Epithelial cell of esophagus (primary cell): ENCODE measurements at regions not wholly inside any gene's neighbourhood (a gene's known extent, or its start where the extent isn't known, plus 50 kb on each side); places are given as distances from the start of the nearest gene placed in this dataset.

Source experiments
- DNase-seq: peaks from one replicate; pipeline ENCODE4 v3.0.0; 2010; ENCODE audit warnings: low read depth
- H3K4me3 ChIP-seq: 2 replicates; pipeline ENCODE4 v1.5.1; 2011; ENCODE audit warnings: mild to moderate bottlenecking, low read length, control low read depth
- TF ChIP-seq, protein P1 (sequence below): IDR thresholded peaks from 2 replicates; pipeline ENCODE4 v1.5.1; 2011; ENCODE audit warnings: low read depth, mild to moderate bottlenecking, low read length, control low read depth, inconsistent platforms; ENCODE audit not compliant: insufficient read depth; ENCODE audit errors: missing control alignments

DNA sequence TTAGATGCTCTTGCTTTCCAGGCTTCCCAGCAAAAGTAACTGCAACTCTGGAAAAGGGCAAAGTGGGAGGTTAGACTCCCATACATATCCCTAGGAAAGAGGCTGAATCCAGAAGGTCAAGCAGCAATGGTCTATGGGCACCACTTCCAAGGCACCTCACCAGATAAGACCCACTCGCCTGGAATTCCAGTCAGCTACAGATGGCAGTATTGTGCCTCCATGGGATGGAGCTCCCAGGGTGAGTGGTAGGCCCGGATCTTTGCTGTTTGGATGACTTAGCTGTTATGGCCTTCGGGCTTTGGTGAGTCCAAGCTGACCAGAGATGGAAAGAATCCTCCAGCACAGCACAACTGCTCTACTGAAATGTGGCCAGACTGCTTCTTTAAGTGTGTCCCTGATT lies 688.0 kb downstream of the PCDH19 start:
- no peak overlapping the region for H3K4me3 ChIP-seq
- DNase-seq: no peak
- TF ChIP-seq, protein P1, sequence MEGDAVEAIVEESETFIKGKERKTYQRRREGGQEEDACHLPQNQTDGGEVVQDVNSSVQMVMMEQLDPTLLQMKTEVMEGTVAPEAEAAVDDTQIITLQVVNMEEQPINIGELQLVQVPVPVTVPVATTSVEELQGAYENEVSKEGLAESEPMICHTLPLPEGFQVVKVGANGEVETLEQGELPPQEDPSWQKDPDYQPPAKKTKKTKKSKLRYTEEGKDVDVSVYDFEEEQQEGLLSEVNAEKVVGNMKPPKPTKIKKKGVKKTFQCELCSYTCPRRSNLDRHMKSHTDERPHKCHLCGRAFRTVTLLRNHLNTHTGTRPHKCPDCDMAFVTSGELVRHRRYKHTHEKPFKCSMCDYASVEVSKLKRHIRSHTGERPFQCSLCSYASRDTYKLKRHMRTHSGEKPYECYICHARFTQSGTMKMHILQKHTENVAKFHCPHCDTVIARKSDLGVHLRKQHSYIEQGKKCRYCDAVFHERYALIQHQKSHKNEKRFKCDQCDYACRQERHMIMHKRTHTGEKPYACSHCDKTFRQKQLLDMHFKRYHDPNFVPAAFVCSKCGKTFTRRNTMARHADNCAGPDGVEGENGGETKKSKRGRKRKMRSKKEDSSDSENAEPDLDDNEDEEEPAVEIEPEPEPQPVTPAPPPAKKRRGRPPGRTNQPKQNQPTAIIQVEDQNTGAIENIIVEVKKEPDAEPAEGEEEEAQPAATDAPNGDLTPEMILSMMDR: no peak

DNA sequence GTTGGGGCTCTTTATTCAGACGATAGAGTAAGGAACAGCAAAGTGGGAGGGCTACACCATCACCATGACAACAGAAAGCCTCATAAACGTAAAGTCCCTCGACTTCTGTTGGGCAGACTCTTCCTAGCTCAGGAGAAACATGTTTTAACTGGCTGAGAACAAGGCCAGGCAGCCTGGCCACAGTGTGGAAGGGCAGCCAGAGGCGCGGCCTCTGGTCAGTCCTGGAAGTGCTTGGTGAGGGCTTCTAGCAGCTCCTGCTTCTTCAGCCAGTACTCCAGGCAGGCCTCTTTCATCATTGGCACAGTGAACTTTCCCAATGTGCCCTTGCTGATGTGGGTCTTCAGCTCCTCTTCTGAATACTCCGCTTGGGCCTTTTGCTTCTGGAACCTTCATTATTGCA lies 690.9 kb downstream of the PCDH19 start:
- TF ChIP-seq, protein P1: no peak
- no peak overlapping the region for H3K4me3 ChIP-seq
- DNase-seq: no peak

DNA sequence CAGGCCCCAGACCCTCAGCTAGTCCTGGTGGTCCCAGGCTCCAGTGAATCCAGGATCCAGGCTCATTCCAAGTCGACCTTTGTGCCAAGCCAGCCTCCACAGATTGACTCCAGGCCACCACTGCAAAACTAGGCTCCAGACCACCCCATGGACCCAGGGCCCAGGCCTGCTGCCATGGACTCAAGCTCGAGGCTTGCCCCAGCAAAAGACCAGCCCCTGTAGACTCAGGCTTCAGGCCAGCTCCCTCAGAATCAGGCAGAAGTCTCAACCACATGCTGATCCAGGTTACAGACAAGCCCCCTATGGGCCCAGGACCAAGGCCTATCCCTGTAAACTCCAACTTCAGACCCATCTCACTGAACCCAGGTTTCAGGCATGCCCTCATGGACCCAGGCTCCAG lies 692.4 kb downstream of the PCDH19 start:
- DNase-seq: no peak
- no peak overlapping the region for H3K4me3 ChIP-seq
- TF ChIP-seq, protein P1: no peak

DNA sequence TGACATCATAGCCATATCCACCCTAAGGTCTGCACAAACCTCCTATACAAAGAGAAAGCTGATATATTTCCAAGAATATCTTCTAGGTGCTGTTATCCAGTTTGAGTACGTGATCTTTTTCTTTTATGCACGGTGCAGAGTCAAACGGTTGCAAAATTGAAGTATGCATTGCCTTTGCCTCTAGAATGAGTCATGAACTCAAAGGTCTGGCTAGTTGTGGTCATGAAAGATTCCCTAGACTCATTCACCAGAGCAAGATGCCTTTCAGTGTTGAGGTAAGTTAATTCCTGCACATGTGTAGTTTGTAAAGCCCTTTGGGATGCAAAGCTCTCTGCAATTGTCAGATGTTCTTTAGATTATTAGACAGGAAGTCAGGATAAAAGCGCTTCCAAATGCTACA lies 704.4 kb downstream of the PCDH19 start:
- no peak for DNase-seq
- TF ChIP-seq, protein P1: no peak
- no peak overlapping the region for H3K4me3 ChIP-seq

DNA sequence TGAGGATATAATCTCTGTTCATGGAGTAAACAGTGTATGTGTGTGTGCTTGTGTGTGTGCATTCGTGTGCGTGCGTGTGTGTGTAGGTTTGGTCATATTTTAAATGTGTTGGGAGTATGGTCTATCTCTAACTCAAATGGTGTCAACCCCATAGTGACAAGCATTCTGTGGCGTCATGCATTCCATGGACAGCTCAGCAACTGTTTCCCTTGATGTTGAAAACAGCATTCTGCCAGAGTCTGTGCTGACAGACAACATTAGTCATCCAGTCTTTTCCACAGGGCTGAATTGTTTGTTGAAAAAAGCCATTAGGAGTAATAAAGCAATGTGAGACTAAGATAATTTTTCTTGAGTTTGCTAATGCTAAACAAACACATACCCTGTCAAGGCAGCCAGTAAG lies 706.6 kb downstream of the PCDH19 start:
- TF ChIP-seq, protein P1: no peak
- H3K4me3 ChIP-seq: no peak overlapping the region
- DNase-seq: peak; percentile 2

DNA sequence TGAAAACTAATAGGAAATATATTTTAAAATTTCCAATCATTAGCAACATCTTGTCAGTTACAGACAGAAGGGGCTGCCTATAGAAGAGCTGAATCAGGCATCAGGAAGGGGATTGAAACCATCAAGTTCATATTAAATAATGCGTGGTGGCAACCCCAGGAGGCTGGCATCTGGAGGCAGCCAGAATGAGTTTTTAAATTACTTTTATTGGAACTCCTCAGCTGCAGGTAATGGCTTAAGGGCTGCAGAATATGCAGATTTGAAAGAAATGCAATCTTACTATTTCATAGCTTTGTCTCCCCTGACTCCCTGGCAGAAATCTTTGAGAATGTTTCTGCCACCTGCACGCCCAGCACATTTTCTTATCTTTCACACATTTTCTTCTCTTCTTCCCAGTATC lies 711.6 kb downstream of the PCDH19 start:
- TF ChIP-seq, protein P1: no peak
- no peak for DNase-seq
- H3K4me3 ChIP-seq: no peak overlapping the region

DNA sequence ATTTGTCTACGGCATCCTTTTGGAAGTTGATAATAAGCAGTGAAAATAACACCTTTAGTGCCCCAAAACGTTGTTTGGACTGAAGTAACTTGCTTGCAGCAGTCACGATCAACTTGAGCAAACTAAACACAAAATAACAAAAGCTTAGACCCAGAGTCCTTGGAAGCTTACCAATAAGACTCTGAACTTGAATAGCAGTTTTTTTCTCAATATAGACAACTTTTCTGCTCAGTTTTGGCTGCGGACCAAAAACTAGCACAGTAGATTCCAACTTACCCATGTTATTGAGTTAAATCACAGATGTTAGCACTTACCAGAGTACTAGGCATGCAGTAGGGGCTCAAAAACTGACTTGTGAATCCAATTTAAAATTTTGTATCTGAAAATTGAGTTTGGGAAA lies 746.9 kb downstream of the PCDH19 start:
- no peak overlapping the region for H3K4me3 ChIP-seq
- no peak for DNase-seq
- TF ChIP-seq, protein P1: no peak
